ENCODE measurements at regions not wholly inside any gene's neighbourhood (a gene's known extent, or its start where the extent isn't known, plus 50 kb on each side); places are given as distances from the start of the nearest gene placed in this dataset.

GRCh38 chr5:113804943-113805342, 291.4 kb downstream of the YTHDC2 start:
- no peak for DNase-seq

GRCh38 chr5:113806250-113806649, 292.8 kb downstream of the YTHDC2 start:
- peak; percentile 70 for DNase-seq

- peak; percentile 77 for DNase-seq
Measured at GRCh38 chr5:113806904-113807303, 293.4 kb downstream of the YTHDC2 start.

- DNase-seq = peak; percentile 72
Measured at GRCh38 chr5:113807427-113807991, 294.0 kb downstream of the YTHDC2 start.

DNA sequence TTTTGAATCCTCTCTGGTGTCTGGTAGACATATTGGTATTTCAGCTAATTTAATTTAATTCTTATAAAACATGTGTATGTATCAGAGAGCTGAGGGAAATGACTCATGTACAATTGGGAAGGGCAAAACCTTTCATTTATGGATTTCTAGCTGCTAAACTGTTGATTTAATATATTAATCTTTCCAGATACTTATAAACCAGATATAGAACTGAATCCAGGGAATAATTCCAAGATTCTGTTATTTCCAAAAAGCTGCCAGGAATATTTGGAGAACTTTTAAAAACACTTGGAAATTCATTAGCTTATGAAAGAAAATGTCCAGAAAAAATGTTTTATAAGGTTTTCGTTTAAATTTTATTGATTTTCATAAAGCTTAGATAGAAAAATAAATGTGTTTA, 295.5 kb downstream of the YTHDC2 start:
- DNase-seq = no peak

- no peak for DNase-seq
Measured at GRCh38 chr5:113809626-113810025, 296.1 kb downstream of the YTHDC2 start.

GRCh38 chr5:113813466-113813865, 300.0 kb downstream of the YTHDC2 start:
- no peak for DNase-seq

GRCh38 chr5:113817683-113818082, 304.2 kb downstream of the YTHDC2 start:
- DNase-seq = no peak

GRCh38 chr5:113823696-113824095, 310.2 kb downstream of the YTHDC2 start:
- no peak for DNase-seq

- DNase-seq = no peak
Measured at GRCh38 chr5:113824307-113824706, 310.8 kb downstream of the YTHDC2 start.

GRCh38 chr5:113825176-113825575, 311.7 kb downstream of the YTHDC2 start:
- no peak for DNase-seq

DNA sequence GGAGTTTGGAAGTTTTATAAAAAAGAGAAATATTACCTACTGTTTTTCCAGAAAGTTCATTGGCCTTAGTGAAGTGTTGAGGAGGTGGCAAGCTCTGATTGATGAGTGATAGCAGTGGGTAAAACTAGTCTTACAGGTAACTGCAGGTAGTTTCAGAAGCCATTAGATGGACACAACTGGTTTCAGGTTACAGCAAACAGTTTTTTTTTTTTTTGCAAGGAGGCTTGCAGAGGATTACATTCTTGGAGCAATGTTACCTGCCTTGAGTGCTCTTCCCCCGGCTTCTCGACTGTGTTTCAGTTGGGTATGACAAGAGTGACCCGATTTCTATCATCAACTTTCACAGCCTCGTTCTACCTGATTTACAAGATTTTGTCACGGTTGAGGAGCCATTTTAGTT, 333.4 kb downstream of the YTHDC2 start:
- no peak for DNase-seq

- DNase-seq = no peak
Measured at GRCh38 chr5:113864437-113864836, 350.9 kb downstream of the YTHDC2 start.

GRCh38 chr5:113866763-113867162, 353.3 kb downstream of the YTHDC2 start:
- DNase-seq = no peak

DNA sequence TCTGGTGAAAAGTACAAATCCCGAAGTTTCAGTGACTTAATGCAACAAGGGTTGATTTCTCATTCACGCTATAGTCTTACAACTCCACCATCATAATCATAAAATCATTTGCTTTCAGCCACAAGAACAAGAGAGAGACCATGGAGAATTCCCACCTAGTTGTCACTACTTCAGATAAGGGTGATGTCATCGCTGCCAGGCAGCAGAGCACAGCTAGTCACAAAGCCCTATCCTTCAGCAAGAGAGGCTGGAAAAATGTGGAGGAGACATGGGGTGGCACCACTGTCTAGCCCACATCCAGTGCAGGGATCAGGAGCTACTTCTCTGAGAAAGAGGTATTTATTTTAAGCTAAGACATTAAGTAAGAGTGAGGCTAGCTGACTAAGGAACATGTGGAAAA, 356.1 kb downstream of the YTHDC2 start:
- no peak for DNase-seq

DNA sequence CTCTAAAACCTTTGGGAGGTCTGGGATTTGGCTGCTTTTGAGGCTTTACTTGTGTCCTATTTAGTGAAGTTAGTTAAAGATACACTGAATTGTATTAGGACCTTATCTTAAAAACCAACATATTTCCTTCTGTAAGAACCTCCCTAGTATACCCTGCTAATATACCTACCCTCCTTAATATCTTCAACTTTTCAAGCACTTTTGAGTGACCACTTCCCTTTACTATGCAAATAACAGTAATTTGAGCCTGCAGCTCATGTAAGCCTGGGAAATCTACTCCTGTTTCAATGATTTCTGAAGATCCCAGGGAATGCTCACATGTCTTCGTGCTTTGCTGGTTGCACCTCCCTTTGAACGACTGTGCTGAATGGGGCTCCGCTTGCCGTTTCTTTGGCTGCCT, 358.5 kb downstream of the YTHDC2 start:
- DNase-seq = no peak

DNA sequence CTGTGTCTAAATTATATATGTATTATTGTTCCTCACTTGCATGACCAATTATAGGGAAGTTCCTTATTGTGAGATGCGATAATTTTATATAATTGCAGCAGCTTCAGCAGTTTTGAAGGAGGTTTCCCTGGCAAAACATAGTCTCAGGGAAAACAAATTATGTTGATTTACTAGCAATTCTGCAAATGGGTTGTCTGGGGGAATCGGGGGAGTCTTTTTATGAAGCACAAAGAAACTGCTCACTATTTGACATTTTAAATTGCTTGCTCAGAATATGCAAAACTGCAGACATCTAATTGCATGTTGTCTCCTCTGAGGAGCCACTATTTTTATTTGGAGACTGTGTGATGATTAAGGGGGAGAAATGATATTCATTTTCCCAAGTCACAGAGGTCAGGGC, 361.6 kb downstream of the YTHDC2 start:
- no peak for DNase-seq

- no peak for DNase-seq
Measured at GRCh38 chr5:113891491-113891890, 378.0 kb downstream of the YTHDC2 start.

GRCh38 chr5:113896789-113897188, 383.3 kb downstream of the YTHDC2 start:
- DNase-seq = no peak

DNA sequence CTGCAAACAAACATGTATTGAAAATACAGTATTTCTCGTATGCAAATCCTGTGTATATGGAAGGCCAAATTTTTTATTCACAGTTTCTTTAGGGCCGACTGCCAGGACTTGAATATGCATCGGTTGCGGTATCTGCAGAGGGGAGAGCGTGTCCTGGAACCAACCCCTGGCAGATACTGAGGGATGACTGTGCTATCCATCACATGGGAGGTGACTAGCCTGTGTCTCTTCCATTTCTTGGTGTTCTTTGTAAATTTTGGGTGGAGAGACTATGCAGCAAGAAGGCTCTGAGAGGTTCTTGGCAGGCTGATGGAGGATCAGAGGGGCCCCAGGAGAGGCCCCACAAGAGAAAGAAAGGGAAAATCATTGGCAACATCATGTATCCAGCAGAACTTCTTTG, 384.3 kb downstream of the YTHDC2 start:
- DNase-seq = peak; percentile 12

- DNase-seq = no peak
Measured at GRCh38 chr5:113900141-113900540, 386.6 kb downstream of the YTHDC2 start.

- no peak for DNase-seq
Measured at GRCh38 chr5:113900816-113901215, 387.3 kb downstream of the YTHDC2 start.

DNA sequence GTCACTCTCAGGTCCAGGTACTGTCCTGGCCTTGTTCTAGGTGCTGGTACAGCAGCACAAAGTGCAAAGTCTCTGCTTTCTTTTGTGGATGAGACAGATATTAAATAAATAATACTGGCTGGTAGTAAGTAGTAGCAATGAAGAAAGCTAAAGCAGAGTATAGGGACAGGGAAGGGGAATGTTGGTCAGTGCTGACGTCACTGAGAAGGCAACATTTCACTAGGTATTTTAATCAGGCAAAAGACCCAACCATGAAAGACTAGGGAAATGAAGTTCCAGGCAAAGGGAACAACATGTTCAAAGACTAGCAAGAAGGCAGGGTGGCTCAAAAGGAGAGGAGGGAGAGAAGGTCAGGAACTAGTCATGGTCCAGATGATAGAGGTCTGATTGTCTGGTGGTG, 388.2 kb downstream of the YTHDC2 start:
- no peak for DNase-seq

- peak; percentile 64 for DNase-seq
Measured at GRCh38 chr5:113902917-113903660, 389.6 kb downstream of the YTHDC2 start.

GRCh38 chr5:113909782-113910181, 396.3 kb downstream of the YTHDC2 start:
- peak; percentile 16 for DNase-seq

Measured in eye (tissue), 1 donor.